GM10266 (cell line): ENCODE measurements at regions not wholly inside any gene's neighbourhood (a gene's known extent, or its start where the extent isn't known, plus 50 kb on each side); places are given as distances from the start of the nearest gene placed in this dataset.
"Not testable (repeated sequence)": the region's sequence is repeated elsewhere in the genome, so short reads cannot be mapped to it uniquely, and the experiment has no call there.

ENCODE experiments used
- DNase-seq: peaks from one replicate; pipeline ENCODE4 v3.0.0; 2012; ENCODE audit errors: extremely low spot score
- CTCF ChIP-seq: IDR thresholded peaks from 2 replicates; pipeline ENCODE4 v1.5.1; 2012; ENCODE audit warnings: mild to moderate bottlenecking, low read depth; ENCODE audit not compliant: control insufficient read depth, insufficient read depth; ENCODE audit errors: missing control alignments

- TF ChIP-seq CTCF = no peak
- DNase-seq = no peak
Observed at GRCh38 chr15:79779746-79780145, 117.1 kb downstream of the MTHFS start.

GRCh38 chr15:79782307-79782706 is 114.5 kb downstream of the MTHFS start:
- DNase-seq = not testable (repeated sequence)
